H1 (cell line): ENCODE measurements at regions not wholly inside any gene's neighbourhood (a gene's known extent, or its start where the extent isn't known, plus 50 kb on each side); places are given as distances from the start of the nearest gene placed in this dataset.

Experiments
- CTCF ChIA-PET: fragments of 300-600 bp; sonication (Branson Sonifier 250); formaldehyde crosslinking; loops from one replicate; lab custom pipeline; 2021; ENCODE audit not compliant: partially characterized antibody; lab: Charles Lee
- POLR2A ChIA-PET: fragments of 300-600 bp; sonication (Branson Sonifier 250); formaldehyde crosslinking; loops from one replicate; lab custom pipeline; 2021; ENCODE audit warnings: inconsistent platforms; ENCODE audit not compliant: partially characterized antibody; lab: Charles Lee
- DNase-seq, 2 experiments: peaks; one replicate each; pipeline versions ENCODE4 v3.0.0 to v3.0.0-alpha.2; 2010 to 2022; ENCODE audit warnings: low spot score in 2 of 2, low read depth in 1 of 2, mixed read lengths in 1 of 2
- FAIRE-seq: peaks from 2 replicates; lab custom pipeline; 2011; peaks lifted over from hg19 to GRCh38; lab: Jason Lieb, UNC
- H2AFZ ChIP-seq: 2 replicates; pipeline ENCODE4 v1.8.1; 2012; ENCODE audit warnings: low read length, inconsistent platforms
- H2AK5ac ChIP-seq: 2 replicates; pipeline ENCODE4 v1.6.1; 2013; ENCODE audit warnings: low read depth, low read length
- H2BK120ac ChIP-seq: replicated peaks from 2 replicates; pipeline ENCODE3; 2013; ENCODE audit warnings: low read depth, low read length, inconsistent platforms
- H2BK12ac ChIP-seq: 2 replicates; pipeline ENCODE4 v1.6.1; 2013; ENCODE audit warnings: low read depth, low read length
- H2BK15ac ChIP-seq: 2 replicates; pipeline ENCODE4 v1.6.1; 2013; ENCODE audit warnings: low read length
- H2BK20ac ChIP-seq: 2 replicates; pipeline ENCODE4 v1.6.1; 2013; ENCODE audit warnings: low read length
- H2BK5ac ChIP-seq: 2 replicates; pipeline ENCODE4 v1.6.1; 2013; ENCODE audit warnings: low read depth, low read length
- H3K14ac ChIP-seq: 2 replicates; pipeline ENCODE4 v1.6.1; 2013; ENCODE audit warnings: inconsistent platforms; ENCODE audit not compliant: insufficient read length
- H3K18ac ChIP-seq: 2 replicates; pipeline ENCODE4 v1.6.1; 2013; ENCODE audit warnings: low read length; ENCODE audit errors: extremely low read depth
- H3K23ac ChIP-seq: 2 replicates; pipeline ENCODE4 v1.6.1; 2013; ENCODE audit warnings: inconsistent platforms; ENCODE audit not compliant: insufficient read length
- H3K23me2 ChIP-seq: 2 replicates; pipeline ENCODE4 v1.6.1; 2013; ENCODE audit warnings: low read depth, low read length
- H3K27ac ChIP-seq: 2 replicates; pipeline ENCODE4 v1.6.1; 2011; ENCODE audit warnings: low read depth, low read length, inconsistent platforms
- H3K27me3 ChIP-seq, 4 experiments: replicated peaks in 1 of 4; 1 replicate in 1 of 4; 2 replicates in 3 of 4; pipeline versions ENCODE4 v1.6.1 to v1.8.1; 2011 to 2013; ENCODE audit warnings: low read length in 3 of 4, mild to moderate bottlenecking in 3 of 4, inconsistent platforms in 2 of 4, mixed read lengths in 2 of 4, moderate library complexity in 1 of 4; ENCODE audit not compliant: control insufficient read depth in 3 of 4, insufficient read depth in 3 of 4; ENCODE audit errors: extremely low read depth in 1 of 4
- H3K36me3 ChIP-seq, 4 experiments: 2 replicates each; pipeline versions ENCODE4 v1.6.1 to v1.8.1; 2011 to 2013; ENCODE audit warnings: mild to moderate bottlenecking in 4 of 4, low read length in 3 of 4, moderate library complexity in 2 of 4, control low read depth in 1 of 4, inconsistent platforms in 1 of 4; ENCODE audit not compliant: insufficient read depth in 4 of 4, control insufficient read depth in 2 of 4
- H3K4ac ChIP-seq: replicated peaks from 2 replicates; pipeline ENCODE3; 2013; ENCODE audit warnings: low read length, low read depth, mixed read lengths, inconsistent platforms; ENCODE audit not compliant: insufficient read length
- H3K4me1 ChIP-seq, 4 experiments: replicated peaks in 1 of 4; 1 replicate in 1 of 4; 2 replicates in 3 of 4; pipeline versions ENCODE4 v1.6.1 to v1.8.1; 2011 to 2013; ENCODE audit warnings: low read length in 3 of 4, inconsistent platforms in 2 of 4, mixed read lengths in 1 of 4; ENCODE audit not compliant: insufficient read depth in 4 of 4, control insufficient read depth in 3 of 4
- H3K4me2 ChIP-seq, 2 experiments: 2 replicates each; pipeline versions ENCODE4 v1.6.1 to v1.8.1; 2011 to 2013; ENCODE audit warnings: low read depth in 2 of 2, low read length in 2 of 2, control low read depth in 1 of 2, inconsistent platforms in 1 of 2, mild to moderate bottlenecking in 1 of 2; ENCODE audit not compliant: insufficient read depth in 1 of 2
- H3K4me3 ChIP-seq, 4 experiments: fragments of 200-600, 300-600 bp in 1 of 4; sonication (generic), shearing (Covaris generic), sonication (Bioruptor Twin) in 1 of 4; 2 replicates each; pipeline versions ENCODE4 v1.5.1 to v1.8.1; 2011 to 2016; ENCODE audit warnings: low read length in 4 of 4, low read depth in 3 of 4, control low read depth in 2 of 4, inconsistent platforms in 2 of 4, mild to moderate bottlenecking in 2 of 4, mixed read lengths in 1 of 4, moderate library complexity in 1 of 4; ENCODE audit not compliant: insufficient read depth in 2 of 4; ENCODE audit errors: extremely low read depth in 1 of 4
- H3K56ac ChIP-seq: replicated peaks from 2 replicates; pipeline ENCODE3; 2013; ENCODE audit warnings: low read depth, mild to moderate bottlenecking, mixed read lengths, low read length, inconsistent platforms; ENCODE audit not compliant: insufficient read length
- H3K79me1 ChIP-seq: 2 replicates; pipeline ENCODE4 v1.6.1; 2013; ENCODE audit warnings: low read depth, low read length, control low read depth
- H3K79me2 ChIP-seq, 2 experiments: 2 replicates each; pipeline versions ENCODE4 v1.6.1 to v1.8.1; 2012 to 2013; ENCODE audit warnings: low read length in 2 of 2, mild to moderate bottlenecking in 2 of 2, inconsistent platforms in 1 of 2; ENCODE audit not compliant: insufficient read depth in 2 of 2, control insufficient read depth in 1 of 2
- H3K9ac ChIP-seq, 4 experiments: replicated peaks in 1 of 4; 1 replicate in 1 of 4; 2 replicates in 3 of 4; pipeline versions ENCODE4 v1.6.1 to v1.8.1; 2011 to 2013; ENCODE audit warnings: low read depth in 3 of 4, low read length in 3 of 4, control low read depth in 2 of 4, mild to moderate bottlenecking in 2 of 4, moderate library complexity in 2 of 4, inconsistent platforms in 1 of 4; ENCODE audit errors: extremely low read depth in 1 of 4
- H3K9me3 ChIP-seq, 2 experiments: 2 replicates each; pipeline versions ENCODE4 v1.6.1 to v1.8.1; 2012 to 2013; ENCODE audit warnings: mild to moderate bottlenecking in 2 of 2, moderate library complexity in 2 of 2, control low read depth in 1 of 2, inconsistent platforms in 1 of 2, low read depth in 1 of 2, low read length in 1 of 2, mixed read lengths in 1 of 2; ENCODE audit not compliant: insufficient read depth in 2 of 2
- H4K20me1 ChIP-seq, 2 experiments: replicated peaks in 1 of 2; 2 replicates each; pipeline versions ENCODE3 to v1.8.1; 2011 to 2013; ENCODE audit warnings: inconsistent platforms in 2 of 2, low read length in 2 of 2, mild to moderate bottlenecking in 1 of 2; ENCODE audit not compliant: insufficient read depth in 2 of 2, control insufficient read depth in 1 of 2
- H4K5ac ChIP-seq: 2 replicates; pipeline ENCODE4 v1.6.1; 2013; ENCODE audit warnings: low read length, low read depth, mixed read lengths, inconsistent platforms; ENCODE audit not compliant: insufficient read length
- H4K8ac ChIP-seq: 2 replicates; pipeline ENCODE4 v1.8.0; 2013; ENCODE audit warnings: mild to moderate bottlenecking, moderate library complexity, low read length, inconsistent platforms; ENCODE audit not compliant: insufficient read depth; ENCODE audit errors: extremely low read depth
- H4K91ac ChIP-seq: replicated peaks from 2 replicates; pipeline ENCODE3; 2013; ENCODE audit warnings: low read length, mixed read lengths, inconsistent platforms; ENCODE audit not compliant: insufficient read length
- CHD1 ChIP-seq: IDR thresholded peaks from 2 replicates; pipeline ENCODE4 v1.6.1; 2012; ENCODE audit warnings: low read depth, low read length, improper control_type of control experiment
- JUND ChIP-seq: IDR thresholded peaks from 2 replicates; pipeline ENCODE4 v1.6.1; 2011; ENCODE audit warnings: mild to moderate bottlenecking, improper control_type of control experiment, low read length
- MAX ChIP-seq: IDR thresholded peaks from 2 replicates; pipeline ENCODE4 v1.6.1; 2012; ENCODE audit warnings: inconsistent platforms
- YY1 ChIP-seq: IDR thresholded peaks from 2 replicates; pipeline ENCODE4 v1.6.1; 2011; ENCODE audit warnings: low read depth, mild to moderate bottlenecking, low read length

DNA sequence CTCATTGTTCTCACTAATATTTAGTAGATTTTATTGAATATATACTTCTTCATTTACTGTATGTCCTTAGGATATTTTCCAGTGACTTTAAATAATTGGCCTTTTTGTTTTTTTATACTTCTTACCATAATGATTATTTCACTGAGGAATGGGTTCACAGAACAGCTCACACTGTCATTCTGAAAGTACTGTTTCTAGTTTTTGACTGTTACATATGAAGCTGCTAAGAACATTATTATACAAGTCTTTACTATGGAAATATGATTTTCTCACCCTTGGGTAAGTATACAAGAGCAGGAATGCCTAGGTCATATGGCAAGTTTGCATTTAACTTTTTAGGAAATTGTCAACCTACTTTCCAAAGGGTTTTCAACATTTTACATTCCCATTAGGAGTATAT lies 343.1 kb downstream of the CCER1 start:
- Histone ChIP-seq H2BK20ac (no peak overlapping the region), H3K27me3 (no peaks in the 10 kb centered on the region), H3K79me1 (no peaks in the 10 kb centered on the region), H3K9me3 (no peaks in the 10 kb centered on the region), H3K4me1 (no peaks in the 10 kb centered on the region), H3K9ac (no peak overlapping the region), H4K91ac (no peak overlapping the region), H4K8ac (no peak overlapping the region), H4K20me1 (no peaks in the 10 kb centered on the region), H2BK15ac (no peak overlapping the region), H3K27ac (no peak overlapping the region), H3K4me3 (no peak overlapping the region), H2BK120ac (no peak overlapping the region), H2BK5ac (no peak overlapping the region), H3K79me2 (no peaks in the 10 kb centered on the region), H3K4ac (no peak overlapping the region), H4K5ac (no peak overlapping the region), H2AK5ac (no peak overlapping the region), H3K56ac (no peak overlapping the region), H2AFZ (no peak overlapping the region), H3K36me3 (no peaks in the 10 kb centered on the region), H3K23me2 (no peaks in the 10 kb centered on the region), H2BK12ac (no peak overlapping the region), H3K14ac (no peak overlapping the region), H3K18ac (no peak overlapping the region), H3K4me2 (no peak overlapping the region), H3K23ac (no peak overlapping the region)
- POLR2A ChIA-PET = no interaction called here
- no peak for TF ChIP-seq JUND
- TF ChIP-seq CHD1 = no peak
- no peak for TF ChIP-seq MAX
- no peak for TF ChIP-seq YY1
- DNase-seq (no peak), FAIRE-seq (no peak)
- CTCF ChIA-PET = interaction anchor here (0.5 to 0.8 kb wide), 2 partner anchors 12 to 243 kb away, joined by 3 read pairs; no protein-coding TSS in a partner anchor
